ENCODE measurements at regions not wholly inside any gene's neighbourhood (a gene's known extent, or its start where the extent isn't known, plus 50 kb on each side); places are given as distances from the start of the nearest gene placed in this dataset.

DNA sequence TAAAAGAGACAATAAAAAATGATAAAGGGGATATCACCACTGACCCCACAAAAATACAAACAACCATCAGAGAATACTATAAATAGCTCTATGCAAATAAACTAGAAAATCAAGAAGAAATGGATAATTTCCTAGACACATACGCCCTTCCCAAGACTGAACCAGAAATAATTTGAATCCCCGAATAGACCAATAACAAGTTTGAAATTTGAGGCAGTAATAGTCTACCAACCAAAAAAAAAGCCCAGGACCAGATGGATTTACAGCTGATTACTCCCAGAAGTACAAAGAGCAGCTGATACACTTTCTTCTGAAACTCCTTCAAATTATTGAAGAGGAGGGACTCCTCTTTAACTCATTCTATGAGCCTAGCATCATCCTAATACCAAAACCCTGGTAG is 128.1 kb downstream of the DMRTA1 start:
- intact Hi-C loops (cut with DNase I) = no loop called here
- H3K27me3 ChIP-seq (replicated peaks; ENCODE audit: insufficient read depth) = no peaks in the 10 kb centered on the region
- no peaks in the 10 kb centered on the region for H3K4me1 ChIP-seq (replicated peaks)
- TF ChIP-seq, protein P1, sequence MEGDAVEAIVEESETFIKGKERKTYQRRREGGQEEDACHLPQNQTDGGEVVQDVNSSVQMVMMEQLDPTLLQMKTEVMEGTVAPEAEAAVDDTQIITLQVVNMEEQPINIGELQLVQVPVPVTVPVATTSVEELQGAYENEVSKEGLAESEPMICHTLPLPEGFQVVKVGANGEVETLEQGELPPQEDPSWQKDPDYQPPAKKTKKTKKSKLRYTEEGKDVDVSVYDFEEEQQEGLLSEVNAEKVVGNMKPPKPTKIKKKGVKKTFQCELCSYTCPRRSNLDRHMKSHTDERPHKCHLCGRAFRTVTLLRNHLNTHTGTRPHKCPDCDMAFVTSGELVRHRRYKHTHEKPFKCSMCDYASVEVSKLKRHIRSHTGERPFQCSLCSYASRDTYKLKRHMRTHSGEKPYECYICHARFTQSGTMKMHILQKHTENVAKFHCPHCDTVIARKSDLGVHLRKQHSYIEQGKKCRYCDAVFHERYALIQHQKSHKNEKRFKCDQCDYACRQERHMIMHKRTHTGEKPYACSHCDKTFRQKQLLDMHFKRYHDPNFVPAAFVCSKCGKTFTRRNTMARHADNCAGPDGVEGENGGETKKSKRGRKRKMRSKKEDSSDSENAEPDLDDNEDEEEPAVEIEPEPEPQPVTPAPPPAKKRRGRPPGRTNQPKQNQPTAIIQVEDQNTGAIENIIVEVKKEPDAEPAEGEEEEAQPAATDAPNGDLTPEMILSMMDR (IDR thresholded peaks at IDR 0.05) = no peak
- no peak for TF ChIP-seq POLR2A (IDR thresholded peaks at IDR 0.05)
- no peak for TF ChIP-seq POLR2AphosphoS5 (IDR thresholded peaks at IDR 0.05)
- no peaks in the 10 kb centered on the region for H3K9me3 ChIP-seq
- DNase-seq (ENCODE audit: low spot score) = no peak
- no peak overlapping the region for H3K4me3 ChIP-seq
- H3K27ac ChIP-seq = no peak overlapping the region
- WGBS = 93% methylated on average over 2 of the region's 2 CpGs
- no peaks in the 10 kb centered on the region for H3K36me3 ChIP-seq

DNA sequence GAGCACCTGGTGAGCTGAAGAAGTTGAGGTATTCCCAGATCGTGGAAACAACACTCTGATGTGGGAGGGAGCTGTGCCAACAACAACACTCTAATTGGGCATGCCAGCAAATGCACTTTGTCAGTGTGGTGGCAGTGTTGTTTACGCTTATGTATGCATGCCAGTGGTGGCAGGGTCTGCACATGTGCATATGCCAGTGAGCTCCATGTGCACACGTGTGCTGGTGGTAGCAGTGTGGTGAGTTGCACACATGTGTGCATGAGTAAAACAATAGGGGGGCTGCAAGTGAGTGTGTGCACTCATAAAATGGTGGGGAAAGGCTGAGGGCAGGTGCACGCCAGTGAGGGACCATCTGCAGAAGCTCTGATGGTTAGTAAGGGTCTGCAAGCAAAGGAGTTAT is 134.2 kb downstream of the DMRTA1 start:
- Histone ChIP-seq H3K9me3 (no peaks in the 10 kb centered on the region), H3K27ac (no peak overlapping the region), H3K36me3 (no peaks in the 10 kb centered on the region), H3K4me1 (replicated peaks) (no peaks in the 10 kb centered on the region), H3K27me3 (replicated peaks; ENCODE audit: insufficient read depth) (no peaks in the 10 kb centered on the region), H3K4me3 (no peak overlapping the region)
- no peak for DNase-seq (ENCODE audit: low spot score)
- intact Hi-C loops (cut with DNase I) = no loop called here
- WGBS = 79% methylated on average over 4 of the region's 4 CpGs
- TF ChIP-seq POLR2A (IDR thresholded peaks at IDR 0.05) (no peak), POLR2AphosphoS5 (IDR thresholded peaks at IDR 0.05) (no peak)
- TF ChIP-seq, protein P1 (IDR thresholded peaks at IDR 0.05) = no peak

DNA sequence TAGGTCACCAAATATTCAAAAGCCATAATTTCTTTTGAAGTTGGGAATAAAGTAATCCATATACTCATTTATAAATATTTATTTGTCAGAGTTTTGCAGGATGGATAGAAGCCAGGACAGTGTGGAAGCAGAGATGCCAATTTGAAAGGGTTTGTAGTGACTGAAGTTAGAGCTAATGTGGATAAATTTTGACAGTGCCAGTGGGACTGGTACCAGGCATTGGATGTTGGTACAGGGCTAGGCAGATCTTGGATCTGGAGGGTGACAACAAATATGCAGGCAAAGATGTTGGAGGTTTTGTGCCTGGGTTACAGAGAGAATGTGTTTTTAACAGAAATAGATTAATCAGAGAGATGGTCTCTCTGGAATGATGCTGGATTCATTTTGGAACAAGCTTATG is 135.6 kb downstream of the DMRTA1 start:
- H3K27ac ChIP-seq = no peak overlapping the region
- H3K4me3 ChIP-seq = no peak overlapping the region
- H3K27me3 ChIP-seq (replicated peaks; ENCODE audit: insufficient read depth) = no peaks in the 10 kb centered on the region
- H3K36me3 ChIP-seq = no peaks in the 10 kb centered on the region
- H3K9me3 ChIP-seq = no peaks in the 10 kb centered on the region
- DNase-seq (ENCODE audit: low spot score) = no peak
- intact Hi-C loops (cut with DNase I) = no loop called here
- no peaks in the 10 kb centered on the region for H3K4me1 ChIP-seq (replicated peaks)
- TF ChIP-seq POLR2A (IDR thresholded peaks at IDR 0.05) (no peak), POLR2AphosphoS5 (IDR thresholded peaks at IDR 0.05) (no peak)
- TF ChIP-seq, protein P1 (IDR thresholded peaks at IDR 0.05) = no peak

DNA sequence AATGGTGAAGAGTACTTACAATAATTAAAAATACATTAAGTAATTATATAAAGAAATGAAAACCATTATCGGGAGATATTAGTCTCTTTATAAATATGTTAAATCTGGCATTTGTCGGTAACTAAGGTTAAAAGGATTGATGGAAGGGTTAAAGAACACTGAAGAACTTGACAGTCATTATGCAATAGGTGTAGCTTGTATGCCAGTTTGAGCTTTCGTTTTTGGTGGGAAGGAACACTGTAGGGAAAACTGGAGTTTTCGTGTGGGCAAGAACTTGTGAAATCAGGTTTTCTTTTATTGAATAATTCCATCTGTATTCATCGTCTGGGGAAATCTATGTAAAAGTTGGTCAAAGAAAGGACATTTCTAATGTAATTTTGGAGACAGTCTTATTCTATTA is 142.3 kb downstream of the DMRTA1 start:
- DNase-seq (ENCODE audit: low spot score) = no peak
- H3K9me3 ChIP-seq = no peaks in the 10 kb centered on the region
- no peak for TF ChIP-seq POLR2A (IDR thresholded peaks at IDR 0.05)
- TF ChIP-seq, protein P1 (IDR thresholded peaks at IDR 0.05) = no peak
- no peak for TF ChIP-seq POLR2AphosphoS5 (IDR thresholded peaks at IDR 0.05)
- no peaks in the 10 kb centered on the region for H3K27me3 ChIP-seq (replicated peaks; ENCODE audit: insufficient read depth)
- H3K27ac ChIP-seq = no peak overlapping the region
- 94% methylated on average over 5 of the region's 5 CpGs for WGBS
- intact Hi-C loops (cut with DNase I) = no loop called here
- H3K4me1 ChIP-seq (replicated peaks) = no peaks in the 10 kb centered on the region
- H3K4me3 ChIP-seq = no peak overlapping the region
- H3K36me3 ChIP-seq = no peaks in the 10 kb centered on the region

DNA sequence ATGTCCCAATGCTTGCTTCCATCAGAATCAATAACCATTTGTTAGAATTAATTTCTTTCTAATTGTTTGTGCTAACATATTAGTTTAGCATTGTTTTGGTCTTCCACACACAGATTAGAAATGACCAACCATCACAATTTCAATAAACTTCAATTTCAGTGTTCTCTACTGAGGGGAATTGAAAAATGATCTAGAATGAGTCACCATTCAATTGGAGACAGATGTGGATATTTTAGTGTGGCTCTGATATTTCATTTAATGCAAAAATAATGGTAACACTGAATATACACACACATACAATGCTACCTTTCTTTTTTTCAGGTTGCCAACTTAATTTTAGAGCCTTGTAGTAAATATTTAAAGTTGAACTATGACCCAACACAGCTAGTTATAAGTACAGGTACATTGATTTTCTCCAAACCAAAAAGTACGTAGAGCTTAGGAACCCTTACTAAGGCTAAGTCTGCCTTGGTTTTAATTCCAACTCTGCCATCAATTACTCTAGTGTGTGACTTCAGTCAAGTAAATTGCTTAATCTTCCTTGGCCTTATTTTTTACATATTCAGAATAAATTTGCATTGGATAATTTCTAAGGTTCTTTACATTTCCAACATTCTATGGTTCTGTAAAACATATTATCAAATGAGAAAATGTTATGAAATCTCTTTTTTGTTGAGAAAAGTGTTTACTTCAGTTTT is 143.9 kb downstream of the DMRTA1 start:
- no peak for TF ChIP-seq POLR2AphosphoS5 (IDR thresholded peaks at IDR 0.05)
- TF ChIP-seq, protein P1 (IDR thresholded peaks at IDR 0.05) = no peak
- no peak for TF ChIP-seq POLR2A (IDR thresholded peaks at IDR 0.05)
- Histone ChIP-seq H3K27ac (no peak overlapping the region), H3K4me1 (replicated peaks) (no peaks in the 10 kb centered on the region), H3K27me3 (replicated peaks; ENCODE audit: insufficient read depth) (no peaks in the 10 kb centered on the region), H3K4me3 (no peak overlapping the region), H3K36me3 (no peaks in the 10 kb centered on the region), H3K9me3 (no peaks in the 10 kb centered on the region)
- no peak for DNase-seq (ENCODE audit: low spot score)
- WGBS = 94% methylated on average over 1 of the region's 1 CpG
- intact Hi-C loops (cut with DNase I) = no loop called here

Data from prostate gland (tissue), 2 donors.